ENCODE measurements at regions not wholly inside any gene's neighbourhood (a gene's known extent, or its start where the extent isn't known, plus 50 kb on each side); places are given as distances from the start of the nearest gene placed in this dataset.
A peak's percentile ranks its signal among the peaks of the same experiment; 100 is the strongest.

DNA sequence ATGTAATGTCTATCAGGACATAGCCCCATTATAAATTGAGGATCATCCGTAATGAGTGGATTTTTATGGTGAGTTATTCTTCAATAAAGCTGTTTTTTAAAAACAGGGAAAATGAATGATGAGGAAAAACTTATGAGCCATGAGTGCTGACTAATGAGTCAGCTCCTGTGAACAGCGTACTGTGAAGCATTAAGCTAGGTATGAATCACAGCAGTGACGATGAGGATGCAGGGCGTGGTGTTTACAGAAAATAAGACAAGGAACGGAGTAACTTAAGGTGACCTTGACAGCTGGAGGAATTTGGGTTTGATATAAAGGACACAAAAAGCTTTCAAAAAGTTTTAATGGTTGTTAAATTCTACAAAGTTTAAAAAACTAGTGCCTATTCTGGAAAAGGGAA is 96.3 kb downstream of the FOXF2 start:
- no peak for DNase-seq

DNA sequence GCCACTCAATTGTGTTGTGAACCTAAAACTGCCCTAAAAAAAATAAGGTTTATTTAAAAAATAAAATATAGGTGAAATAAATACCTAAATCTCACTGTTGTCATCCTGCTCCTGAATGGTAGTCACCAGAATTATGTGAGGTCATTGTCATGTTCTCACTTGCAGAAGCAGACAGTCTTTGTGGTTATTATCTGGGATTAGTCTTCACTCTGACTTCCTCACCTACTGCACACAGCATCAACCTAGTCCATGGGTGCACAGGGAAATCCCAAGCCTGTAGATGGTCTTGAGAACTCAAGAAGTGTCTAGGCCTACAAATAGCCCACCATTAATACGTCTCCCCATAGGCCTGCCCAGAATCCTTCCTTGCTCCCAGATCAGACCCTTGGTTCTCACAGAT is 97.0 kb downstream of the FOXF2 start:
- no peak for DNase-seq

DNA sequence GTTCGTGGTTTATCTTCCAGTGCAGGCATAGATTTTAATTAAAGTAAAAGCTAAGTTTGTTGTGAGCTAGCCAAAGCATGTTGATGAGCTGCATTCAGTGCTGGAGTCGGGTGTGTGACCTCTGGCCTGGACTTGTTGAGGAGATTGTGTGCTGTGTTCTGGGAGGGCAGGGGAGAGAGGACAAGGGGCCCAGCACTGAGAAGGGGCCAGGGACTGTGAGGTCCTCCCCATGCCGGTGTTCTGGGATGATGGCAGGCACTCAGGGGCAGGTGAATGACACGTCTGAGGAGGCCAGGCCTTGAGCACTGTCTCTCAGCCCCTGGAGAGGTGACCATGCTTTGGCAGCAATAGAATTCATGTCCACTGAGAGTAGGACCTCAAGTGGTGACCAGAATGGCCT is 97.9 kb downstream of the FOXF2 start:
- no peak for DNase-seq

DNA sequence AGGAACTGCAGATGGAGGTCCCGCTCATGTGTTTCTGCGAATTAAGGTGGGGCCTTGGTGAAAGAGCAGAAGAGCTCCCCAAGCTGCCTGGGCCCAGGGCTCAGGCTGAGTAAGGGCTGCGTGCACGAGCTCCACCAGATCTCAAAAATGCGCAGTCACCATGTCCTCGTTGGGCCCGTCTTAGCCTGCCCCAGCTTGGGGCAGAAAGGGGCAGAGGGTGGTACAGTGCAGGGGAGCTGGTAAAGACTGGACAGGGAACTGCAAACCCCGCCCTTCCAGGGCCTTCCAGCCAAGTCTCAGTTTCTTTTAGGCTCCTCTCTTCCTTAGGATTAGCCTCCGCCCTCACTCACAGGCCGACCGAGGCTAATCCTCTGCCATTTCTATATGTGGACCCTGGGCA is 101.6 kb downstream of the FOXF2 start:
- no peak for DNase-seq

DNA sequence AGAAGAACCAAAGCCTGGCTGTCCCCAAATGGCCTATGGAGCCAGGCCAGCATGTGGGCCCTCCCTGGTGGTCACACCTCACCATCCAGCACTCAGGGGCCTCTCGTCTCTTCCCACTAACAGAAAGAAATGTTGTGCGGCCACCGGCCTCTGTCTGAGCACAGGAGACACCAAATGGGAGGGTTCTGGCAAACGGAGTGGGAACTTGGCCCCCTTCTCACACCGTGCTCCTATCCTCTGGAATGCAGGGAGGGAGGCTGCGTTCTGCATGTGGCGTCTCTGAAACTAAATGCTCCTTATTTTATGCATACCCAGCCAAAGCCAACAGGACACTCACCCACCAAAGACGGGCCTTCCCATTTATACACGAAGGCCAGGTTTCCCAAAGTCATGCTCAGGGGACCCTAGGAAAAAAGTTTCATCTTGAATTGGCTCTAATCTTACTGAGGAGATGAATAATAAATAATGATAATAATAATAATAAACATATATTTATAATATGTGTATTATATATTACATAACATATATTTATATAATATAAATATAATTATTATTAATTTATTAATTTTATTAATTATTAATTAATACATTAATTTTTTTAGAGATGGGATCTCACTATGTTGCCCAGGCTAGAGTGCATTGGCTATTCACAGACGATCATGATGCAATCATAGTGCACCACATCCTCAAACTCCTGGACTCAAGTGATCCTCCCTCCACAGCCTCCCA is 102.4 kb downstream of the FOXF2 start:
- DNase-seq = no peak

DNA sequence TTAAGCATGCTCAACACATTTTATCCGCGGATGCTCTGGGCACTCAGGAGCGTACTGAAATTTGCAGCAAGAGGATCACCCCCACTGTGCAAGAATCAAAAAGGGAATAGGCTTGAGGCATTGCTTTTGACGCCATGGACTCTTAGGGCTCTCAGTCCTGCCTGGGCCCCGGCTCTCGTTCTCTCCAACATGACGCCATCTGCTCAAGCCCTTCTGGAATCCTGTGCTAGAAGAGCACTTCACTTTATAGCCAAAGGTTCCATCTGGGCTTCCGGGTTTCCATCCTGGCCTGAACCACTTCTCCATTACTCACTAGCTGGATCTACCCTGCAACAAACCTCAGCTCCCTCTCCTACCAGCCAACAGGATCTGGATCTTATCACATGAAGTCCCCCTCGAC is 105.3 kb downstream of the FOXF2 start:
- DNase-seq = peak in 1 of 14 donors; percentile 92

DNA sequence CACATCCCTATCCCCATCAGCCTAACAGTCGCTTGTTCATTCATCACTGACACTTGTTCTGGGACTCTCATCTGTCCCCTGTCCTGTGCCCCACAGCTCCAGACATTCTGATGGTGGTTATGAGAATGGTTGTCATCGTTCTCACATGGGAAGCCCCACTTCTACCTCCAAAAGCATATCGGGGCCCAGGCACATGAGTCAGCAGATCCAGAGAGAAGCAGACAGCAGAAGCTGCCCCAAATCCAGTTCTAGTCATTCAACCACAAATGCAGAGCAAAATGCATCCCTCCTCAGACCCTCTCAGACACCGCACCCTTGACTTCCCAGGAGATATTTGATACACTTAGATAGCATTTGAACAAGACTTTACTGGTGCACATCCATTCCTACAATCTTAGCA is 106.0 kb downstream of the FOXF2 start:
- no peak for DNase-seq

DNA sequence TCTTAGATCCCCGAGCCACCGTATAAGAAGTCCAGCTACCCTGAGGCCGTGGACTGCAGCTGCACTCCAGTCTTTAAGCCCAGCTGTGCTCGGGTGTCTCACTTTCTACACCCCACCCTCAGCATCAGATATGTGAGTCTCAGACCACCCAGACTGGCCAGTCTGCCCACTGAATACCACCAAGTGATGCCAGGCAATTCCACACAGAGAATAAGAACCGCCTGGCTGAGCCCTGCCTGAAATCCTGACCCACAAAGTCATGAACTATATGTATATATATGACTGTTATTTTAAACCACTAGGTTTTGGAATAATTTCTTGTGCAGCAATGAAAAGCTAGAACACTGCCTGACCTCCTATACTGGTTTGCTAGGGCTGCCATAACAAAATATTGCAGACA is 106.7 kb downstream of the FOXF2 start:
- no peak for DNase-seq

DNA sequence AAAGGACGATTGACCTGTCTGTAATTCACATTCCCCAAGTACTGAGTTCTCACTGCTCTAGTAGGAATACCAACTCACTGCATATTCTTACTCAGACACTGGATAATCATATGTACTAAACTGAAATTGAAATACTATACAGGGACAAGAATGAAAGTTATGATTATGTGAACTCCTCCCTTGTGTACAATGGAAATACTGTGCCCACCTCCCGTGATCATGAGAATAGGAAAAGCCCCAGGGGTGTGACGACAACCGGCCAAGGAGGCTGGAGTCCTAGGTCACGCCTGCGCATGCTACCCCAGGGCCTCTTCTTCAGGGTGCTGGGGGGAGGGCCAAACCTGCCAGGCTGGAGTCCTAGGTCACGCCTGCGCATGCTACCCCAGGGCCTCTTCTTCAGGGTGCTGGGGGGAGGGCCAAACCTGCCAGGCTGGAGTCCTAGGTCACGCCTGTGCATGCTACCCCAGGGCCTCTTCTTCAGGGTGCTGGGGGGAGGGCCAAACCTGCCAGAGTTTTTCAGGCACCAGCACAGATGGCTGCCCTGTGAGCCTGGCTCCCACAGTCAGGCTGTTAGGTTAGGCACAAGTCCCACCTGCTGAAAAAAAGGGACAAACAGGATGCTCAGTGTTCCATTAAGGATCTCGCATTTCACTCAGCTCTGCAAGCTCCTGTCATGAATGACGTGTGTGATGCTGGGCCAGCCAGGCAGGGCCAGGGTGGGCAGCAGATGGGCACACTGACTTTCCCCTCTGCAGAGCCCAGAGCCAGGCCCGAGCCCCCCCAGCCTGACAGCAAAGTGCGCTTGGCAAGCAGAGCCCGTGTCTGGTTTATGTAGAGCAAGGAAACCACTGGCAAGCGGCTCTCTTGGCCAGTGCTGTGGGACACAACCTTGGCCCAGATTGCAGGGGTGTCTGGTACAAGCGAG is 107.7 kb downstream of the FOXF2 start:
- DNase-seq = peak in 10 of 14 donors; percentile 10 to 100 (median 58)

DNA sequence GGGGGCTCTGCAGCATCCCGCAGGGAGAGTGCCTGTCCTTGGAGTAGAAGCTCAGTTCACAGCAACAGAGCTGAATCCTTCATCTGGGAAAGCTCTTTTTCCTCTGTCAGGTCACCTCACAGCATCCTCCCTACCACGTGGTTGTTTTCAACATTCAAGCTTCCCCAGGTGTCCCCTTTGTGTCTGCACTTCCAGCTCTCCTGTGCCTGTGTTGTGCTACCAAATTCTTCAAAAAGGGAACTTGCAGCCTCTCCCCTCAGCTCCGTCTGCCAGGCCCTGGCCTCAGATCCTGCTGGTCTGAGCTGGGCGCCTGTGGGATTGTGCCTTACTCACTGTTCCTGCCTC is 108.4 kb downstream of the FOXF2 start:
- peak in 2 of 14 donors; percentile 60 to 100 for DNase-seq

DNA sequence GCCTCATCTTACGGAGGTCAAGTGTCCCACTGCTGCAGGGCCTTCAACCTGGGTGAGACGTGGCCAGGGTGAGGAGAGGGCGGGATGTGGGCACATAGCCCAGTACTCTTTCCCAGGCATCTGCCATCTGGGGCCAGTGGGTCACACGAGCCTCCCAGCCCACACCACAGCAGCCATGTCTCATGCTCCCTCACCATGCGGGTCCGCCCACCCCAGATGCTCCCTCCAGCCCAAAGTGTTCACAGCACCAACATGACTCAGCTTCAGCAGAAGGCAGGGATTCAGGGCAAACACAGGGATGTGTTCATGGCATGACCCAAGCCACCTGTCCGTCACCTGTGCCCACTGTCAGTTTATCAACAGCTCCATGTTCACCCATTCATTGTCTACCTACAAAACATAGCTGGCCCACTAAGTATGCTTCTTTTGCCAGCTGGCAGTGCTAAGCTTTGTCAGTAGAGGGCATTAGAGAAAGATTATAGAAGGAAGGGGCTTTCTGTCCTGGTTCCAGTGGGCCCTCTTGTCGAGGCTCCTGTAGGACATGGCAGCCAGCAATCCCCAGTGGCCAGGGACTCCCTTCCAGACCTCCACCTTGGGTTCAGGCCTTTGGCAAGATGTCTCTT is 109.2 kb downstream of the FOXF2 start:
- peak in 1 of 14 donors; percentile 44 for DNase-seq

DNA sequence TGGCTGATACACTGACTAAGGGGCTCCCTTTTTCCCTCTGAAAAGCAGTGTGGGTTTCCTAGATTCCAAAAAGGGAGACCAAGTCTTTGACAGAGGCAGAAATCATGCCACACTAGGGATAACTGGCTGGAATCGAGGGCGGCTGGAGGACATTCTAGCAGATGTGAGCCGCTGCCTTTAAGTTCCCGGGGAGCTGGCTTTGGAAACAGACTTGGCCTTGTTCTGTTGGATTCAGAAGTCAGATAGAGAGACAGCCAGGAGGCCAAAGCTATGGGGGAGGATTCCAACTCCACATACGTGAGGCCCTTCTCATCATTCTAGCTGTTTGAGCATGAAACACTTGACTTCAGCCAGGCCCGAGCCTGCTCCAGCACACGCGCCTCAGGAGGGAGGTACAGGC is 109.9 kb upstream of the FOXC1 start:
- peak in 1 of 14 donors; percentile 1 for DNase-seq

DNA sequence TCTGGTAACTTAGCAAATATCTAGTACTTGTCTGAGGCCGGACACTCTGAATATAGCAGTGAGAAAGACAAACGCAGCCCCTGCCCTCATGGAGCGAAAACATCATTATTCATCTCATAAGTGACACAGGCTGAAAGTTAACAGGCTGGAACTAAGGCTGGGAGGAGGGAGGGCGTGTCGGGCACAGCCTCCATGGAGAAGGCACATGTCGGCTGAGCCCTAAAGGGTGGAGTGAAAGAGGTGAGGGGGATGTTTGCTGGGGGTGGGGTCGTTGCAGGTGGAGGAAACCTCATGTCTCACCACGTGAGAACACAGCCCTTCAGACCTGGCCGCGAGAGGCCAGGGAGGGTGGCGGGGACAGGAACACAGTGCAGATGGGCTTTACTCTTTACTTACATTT is 108.8 kb upstream of the FOXC1 start:
- no peak for DNase-seq

DNA sequence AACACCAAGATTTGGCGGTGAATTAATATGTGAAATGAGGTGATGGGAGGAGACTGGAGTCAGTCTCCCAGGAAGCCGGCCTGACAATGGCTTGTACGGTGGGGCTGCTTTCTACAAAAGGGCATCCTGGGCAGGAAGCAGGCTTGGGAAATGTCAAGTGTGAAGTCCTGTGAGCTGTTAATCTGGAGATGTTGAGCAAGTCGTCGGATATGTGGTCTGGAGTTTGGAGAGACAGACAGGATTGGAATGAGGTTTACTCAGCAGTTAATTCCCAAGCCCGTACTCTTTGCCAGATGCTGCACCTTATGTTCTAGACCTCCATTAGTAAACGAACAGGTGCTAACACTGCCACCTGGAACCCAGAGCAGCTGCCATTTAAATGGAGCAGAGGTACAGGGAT is 107.7 kb upstream of the FOXC1 start:
- peak in 1 of 14 donors; percentile 10 for DNase-seq

DNA sequence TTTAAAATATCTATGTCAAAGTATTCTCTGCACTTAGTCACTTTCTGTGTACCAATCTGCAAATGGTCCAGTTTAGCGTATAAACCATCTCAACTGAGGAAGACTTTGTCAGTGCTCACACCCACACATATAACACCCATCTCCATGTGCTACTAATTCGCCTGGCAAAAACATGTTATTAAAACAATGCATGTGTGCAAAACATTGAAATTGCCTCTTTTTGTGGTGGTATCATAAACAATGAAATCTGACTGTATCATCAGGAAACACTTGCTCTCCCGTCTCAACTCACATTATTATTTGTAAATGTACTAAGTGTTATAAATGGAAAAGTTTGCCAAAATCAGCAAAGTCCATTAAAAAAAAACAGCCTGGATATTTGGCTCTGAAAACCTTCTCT is 105.9 kb upstream of the FOXC1 start:
- DNase-seq = no peak

DNA sequence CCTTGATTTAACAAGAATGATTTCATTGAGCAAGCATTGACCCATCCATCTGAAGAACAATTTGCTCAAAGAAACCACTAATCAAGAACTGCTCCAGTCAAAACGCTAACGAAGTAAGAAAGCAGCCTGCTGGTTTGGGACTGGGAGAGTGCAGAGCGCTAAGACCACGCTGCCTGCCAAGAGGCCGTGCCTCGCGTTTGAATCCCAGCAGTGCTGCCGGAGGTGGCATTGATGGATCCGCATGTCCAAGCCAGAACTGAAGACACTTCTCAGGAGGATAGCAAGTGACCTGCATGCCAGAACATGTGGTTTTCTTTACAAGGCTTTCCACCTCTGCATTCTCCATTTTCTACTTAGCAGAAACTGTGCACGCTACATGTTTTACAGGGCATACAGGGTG is 105.2 kb upstream of the FOXC1 start:
- peak in 1 of 14 donors; percentile 33 for DNase-seq

DNA sequence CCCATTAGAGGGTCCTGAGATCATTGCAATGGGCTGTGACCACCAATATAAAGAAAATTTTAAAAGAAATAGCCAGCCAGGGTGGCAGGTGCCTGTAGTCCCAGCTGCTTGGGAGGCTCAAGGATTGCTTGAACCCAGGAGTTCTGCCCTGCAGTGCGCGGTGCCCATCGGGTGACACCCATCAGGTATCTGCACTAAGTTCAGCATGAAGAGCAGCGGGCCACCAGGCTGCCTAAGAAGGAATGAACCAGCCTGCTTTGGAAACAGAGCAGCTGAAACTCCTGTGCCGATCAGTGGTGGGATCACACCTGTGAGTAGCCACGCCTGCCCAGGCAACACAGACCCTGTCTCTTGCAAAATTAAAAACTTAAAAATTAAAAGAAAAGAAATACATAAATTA is 102.5 kb upstream of the FOXC1 start:
- no peak for DNase-seq

DNA sequence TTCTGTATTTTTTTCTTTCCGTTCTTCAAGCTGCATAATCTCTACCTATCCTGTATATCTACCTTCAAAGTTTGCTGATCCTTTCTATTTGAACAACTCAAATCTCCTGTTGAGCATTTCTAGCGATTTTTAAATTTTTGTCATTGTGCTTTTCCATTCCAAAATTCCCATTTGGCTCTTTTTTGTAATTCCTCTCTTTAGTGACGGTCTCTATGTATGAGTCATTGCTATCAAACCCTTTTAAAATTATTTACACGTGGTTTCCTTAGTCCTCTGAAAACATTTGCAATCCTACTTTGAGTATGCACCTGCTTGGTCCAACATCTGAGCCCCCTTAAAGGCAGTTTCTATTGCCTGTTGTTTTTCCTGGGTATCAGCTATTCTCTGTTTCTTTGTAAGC is 100.5 kb upstream of the FOXC1 start:
- no peak for DNase-seq

DNA sequence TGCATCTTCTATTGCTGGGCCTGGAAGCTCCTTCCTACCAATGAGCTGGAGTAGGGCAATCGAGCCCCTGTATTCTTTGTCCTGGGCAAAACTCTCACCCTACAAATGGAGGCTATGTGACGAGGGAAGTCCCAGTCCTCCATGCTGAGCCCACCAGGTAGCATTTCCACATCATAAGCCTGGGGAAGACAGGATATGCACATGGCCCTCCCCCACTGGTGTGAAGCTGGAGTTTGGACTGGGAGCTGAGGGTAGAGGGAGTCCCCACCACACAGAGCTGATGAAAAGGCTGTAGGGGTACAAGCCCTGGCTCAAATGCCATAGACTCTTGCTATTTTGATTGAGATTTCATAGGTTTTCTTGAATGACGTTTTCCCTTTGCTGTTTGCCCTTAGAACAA is 99.5 kb upstream of the FOXC1 start:
- no peak for DNase-seq

DNA sequence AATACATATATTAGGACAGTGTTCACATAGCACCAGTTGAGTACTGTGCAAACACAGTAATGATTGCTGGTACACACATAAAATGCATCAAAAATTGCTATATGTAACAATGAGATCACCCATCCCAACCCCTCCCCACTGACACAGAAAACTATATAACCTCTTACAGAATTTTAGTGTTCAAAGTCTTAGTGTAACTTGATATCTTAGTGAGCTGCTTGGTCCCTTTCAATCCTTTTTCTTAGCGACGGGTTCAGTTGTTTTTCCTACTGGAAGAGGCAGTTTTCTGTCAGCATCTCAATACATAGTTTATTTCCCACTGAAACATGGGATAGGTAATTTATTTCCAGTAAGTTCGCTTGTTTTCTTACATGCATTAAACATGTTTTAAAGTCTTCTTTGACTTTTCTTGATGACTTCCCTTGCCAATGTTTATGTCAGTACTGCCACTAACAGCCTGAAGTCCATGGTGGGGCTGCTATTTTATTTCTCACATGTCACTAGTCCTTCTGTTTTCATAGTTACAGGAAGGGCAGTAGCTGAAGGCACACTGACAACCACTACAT is 96.4 kb upstream of the FOXC1 start:
- DNase-seq = no peak

DNA sequence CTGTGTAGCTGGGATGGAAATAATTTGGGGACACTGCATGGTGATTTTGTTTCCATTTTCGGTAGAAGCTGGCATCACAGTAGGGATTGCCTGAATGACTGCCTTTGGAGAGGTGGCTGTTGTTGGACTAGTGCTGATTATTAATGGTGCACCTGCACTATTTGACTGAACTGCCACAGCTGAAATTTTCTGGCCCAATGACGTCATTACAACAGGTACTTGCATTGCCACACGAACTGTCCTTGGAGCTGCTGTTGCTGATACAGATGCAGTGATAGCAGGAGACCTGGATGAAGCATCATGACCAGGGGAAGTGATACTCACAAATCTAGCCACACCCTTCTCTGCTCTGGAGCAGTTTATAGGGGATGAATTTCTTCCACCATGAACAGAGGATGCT is 95.6 kb upstream of the FOXC1 start:
- no peak for DNase-seq

DNA sequence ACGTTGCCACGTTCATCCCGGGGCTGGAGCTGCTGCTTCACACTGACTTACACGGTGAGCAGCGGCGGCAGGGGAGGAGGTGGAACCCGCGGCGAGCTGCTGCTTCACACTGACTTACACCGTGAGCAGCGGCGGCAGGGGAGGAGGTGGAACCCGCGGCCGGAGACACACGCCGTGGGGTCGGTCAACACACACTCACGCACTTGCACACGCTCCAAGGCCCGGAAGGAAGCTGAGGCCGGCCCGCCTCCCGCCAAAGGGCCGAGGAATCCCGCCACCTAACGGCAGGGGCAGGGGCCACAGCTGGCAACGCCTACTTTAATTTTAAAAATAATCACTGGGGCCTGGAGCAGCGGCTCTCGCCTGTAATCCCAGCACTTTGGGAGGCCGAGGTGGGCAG is 94.4 kb upstream of the FOXC1 start:
- no peak for DNase-seq

DNA sequence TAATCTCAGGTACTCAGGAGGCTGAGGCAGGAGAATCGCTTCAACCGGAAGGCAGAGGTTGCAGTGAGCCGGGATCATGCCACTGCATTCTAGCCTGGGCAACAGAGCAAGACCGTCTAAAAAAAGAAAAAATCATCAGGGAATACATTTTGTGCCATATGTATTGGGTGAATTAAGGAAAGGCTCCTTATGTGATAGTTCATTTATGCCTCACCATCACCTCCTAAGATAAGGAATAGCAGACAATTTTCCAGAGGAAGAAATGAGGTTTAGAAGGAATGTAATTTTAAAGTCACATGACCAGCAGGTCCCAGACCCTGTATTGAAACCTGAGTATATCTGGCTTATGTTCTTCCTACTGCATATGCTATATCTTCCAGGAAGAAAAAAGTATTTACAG is 93.9 kb upstream of the FOXC1 start:
- no peak for DNase-seq

All from C1 segment of cervical spinal cord (tissue), 14 donors.